Fibroblast of the conjunctiva (primary cell): ENCODE measurements at regions not wholly inside any gene's neighbourhood (a gene's known extent, or its start where the extent isn't known, plus 50 kb on each side); places are given as distances from the start of the nearest gene placed in this dataset.
"Not testable (repeated sequence)": the region's sequence is repeated elsewhere in the genome, so short reads cannot be mapped to it uniquely, and the experiment has no call there.

Experiments used
- DNase-seq: peaks from one replicate; pipeline ENCODE4 v3.0.0-alpha.2; 2010; ENCODE audit warnings: low read depth

DNA sequence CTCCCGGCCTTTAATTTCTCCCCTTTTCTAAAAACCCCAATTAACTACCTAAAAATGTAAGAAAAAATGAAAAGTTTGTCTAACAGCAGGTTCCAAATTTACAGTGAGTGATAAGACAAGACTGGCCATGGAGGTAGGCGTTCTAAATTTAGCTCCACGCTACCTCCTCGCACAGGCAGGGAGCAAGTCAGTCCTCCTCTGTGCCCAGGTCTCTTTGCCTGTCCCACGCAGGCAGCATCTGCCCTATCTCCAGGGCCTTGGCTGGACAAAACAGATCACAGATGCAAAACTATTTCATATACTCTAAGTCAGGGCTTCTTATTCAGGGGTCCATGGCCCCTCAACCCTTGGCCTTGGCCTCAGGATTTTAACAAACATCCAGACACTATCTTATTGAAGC lies 98.0 kb upstream of the JARID2 start:
- no peak for DNase-seq

DNA sequence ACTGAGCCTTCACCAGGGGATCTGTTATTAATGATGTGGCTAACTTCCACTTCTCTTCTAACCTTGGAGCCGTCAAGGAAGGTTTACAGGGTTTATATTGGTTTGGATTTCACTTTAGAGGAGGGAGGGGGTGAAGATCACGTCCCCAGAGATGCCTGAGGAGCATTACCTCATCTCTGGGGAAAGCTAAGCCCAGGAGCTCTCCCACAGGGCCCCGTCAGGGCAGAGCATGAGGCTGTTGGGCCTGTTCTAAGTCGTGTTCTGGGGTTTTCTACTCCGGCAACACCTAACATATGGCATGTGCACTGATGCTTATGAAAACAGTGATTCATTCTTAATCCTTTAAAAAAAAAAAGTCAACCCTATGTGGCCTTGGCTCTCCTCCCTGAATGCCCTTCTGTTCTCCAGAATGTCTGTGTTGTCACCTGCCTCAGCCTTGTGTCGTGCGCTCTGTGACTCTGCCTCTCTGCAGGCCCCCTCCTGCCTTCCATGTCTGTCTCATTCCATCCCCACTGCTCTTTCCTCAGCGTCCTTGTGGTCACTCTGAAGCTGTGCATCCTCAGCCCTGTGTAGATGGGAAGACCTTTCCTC lies 97.4 kb upstream of the JARID2 start:
- peak; percentile 22 for DNase-seq

DNA sequence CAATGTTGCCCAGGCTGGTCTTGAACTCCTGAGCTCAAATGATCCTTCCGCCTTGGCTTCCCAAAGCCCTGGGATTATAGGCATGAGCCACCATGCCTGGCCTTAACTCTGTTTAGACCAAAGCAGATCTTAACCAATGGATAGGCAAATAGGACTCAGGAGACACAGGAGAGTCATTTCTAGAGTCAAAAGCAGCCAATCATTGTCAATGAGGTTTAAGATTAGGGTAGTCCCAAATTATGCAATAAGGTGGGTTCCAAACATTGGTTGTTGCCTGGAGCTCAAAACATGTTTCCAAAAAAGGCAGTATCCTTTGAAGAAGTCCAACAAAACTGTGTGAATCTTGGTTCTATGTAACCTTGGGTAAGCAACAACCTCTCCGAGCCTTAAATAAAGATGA lies 95.7 kb upstream of the JARID2 start:
- no peak for DNase-seq

DNA sequence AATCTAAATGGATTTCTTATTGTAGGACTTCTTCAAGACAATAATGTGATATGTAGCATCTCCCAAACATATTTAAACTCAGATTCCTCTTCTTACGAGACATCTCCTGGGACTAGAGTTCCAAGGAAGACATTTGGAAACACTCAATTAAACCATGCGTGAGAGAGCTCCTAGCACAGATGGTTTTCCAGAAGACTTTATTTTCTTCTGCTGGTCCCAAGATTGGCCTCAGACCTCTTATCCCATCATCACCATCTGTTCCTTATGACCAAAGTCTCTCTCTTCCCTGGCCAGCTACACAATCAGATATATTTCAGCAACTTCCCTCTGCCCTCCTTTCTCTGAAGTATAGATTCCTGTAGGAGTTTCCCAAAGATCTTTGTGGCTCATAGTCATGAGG lies 93.2 kb upstream of the JARID2 start:
- no peak for DNase-seq

DNA sequence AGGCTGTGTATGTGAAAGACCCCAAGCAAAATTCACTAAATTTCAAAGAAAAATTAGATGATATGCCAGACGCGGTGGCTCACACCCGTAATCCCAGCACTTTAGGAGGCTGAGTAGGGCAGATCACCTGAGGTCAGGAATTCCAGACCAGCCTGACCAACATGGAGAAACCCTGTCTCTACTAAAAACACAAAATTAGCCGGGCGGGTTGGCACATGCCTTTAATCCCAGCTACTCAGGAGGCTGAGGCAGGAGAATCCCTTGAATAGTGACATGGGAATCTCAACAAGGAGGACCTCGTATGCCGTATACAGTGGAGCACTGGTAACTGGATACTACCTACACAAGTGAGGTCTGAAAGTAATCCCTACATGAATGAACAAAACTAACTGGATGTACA lies 92.7 kb upstream of the JARID2 start:
- no peak for DNase-seq

DNA sequence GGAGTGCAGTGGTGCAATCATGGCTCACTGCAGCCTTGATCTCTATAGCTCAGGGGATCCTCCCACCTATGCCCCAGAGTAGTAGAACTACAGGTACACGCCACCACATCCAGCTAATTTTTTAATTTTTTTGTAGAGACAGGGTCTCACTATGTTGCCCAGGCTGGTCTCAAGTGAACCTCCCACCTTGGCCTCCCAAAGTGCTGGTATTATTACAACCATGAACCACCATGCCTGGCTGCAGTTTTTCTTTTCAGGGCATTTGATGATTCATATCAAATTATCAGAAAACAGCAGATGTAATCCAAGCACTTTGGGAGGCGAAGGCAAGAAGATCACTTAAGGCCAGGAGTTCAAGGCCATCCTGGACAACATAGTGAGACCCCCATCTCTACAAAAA lies 88.4 kb upstream of the JARID2 start:
- DNase-seq: no peak

DNA sequence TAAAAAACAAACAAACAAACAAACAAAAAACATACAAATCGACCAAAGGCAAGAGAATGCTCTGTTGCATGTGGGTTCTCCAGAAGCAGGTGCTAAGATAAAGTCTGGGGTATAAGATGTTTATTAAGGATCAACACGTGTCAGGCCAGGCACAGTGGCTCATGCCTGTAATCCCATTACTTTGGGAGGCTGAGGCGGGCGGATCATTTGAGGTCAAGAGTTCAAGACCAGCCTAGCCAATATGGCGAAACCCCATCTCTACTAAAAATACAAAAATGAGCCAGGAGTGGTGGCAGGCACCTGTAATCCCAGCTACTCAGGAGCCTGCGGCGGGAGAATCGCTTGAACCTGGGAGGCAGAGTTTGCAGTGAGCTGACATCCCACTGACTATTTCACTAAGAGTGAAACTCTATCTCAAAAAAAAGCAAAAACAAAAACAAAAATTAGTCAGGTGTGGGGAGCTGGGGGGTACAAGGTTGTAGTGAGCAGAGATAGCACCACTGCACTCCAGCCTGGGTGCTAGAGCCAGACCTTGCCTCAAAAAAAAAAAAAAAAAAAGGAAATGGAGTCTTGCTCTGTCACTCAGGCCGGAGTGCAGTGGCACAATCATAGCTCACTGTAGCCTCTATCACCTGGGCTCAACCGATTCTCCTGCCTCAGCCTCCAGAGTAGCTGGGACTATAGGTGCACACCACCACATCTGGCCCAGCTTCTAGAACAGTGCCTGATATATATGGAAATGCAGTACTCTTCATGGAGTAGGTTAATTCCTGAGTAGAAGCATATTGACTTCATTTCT lies 86.8 kb upstream of the JARID2 start:
- DNase-seq: no peak

DNA sequence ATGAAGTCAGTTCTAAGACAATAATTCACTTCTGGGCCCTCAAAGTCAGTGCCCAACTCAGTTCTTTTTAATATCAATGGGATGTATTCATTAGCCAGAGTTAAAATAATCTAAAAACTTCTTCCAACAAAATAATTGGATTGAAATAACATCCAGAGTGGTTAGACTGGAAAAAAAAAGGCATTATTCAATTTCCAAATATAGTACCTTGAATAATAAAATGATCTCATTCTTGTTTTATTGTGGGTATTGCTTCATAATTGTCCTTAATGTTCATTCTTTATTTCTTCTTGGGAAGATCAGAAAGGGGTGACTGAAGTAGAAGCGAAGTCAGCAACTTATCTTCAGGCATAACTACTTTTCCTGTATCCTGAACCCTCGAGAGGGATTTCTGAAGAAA lies 85.1 kb upstream of the JARID2 start:
- no peak for DNase-seq

DNA sequence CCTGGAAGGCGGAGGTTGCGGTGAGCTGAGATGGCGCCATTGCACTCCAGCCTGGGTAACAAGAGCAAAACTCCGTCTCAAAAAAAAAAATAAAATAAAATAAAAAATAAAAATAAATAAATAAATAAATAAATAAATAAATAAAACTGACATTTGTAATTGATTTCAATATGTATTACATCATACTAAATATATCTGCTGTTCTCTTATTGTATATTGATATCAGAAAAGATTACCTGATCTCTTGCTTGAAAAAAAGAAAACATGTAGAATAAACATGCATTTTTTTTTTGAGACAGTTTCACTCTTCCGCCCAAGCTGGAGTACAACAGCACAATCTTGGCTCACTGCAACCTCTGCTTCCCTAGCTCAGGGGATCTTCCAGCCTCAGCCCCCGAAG lies 81.0 kb upstream of the JARID2 start:
- not testable (repeated sequence) for DNase-seq

DNA sequence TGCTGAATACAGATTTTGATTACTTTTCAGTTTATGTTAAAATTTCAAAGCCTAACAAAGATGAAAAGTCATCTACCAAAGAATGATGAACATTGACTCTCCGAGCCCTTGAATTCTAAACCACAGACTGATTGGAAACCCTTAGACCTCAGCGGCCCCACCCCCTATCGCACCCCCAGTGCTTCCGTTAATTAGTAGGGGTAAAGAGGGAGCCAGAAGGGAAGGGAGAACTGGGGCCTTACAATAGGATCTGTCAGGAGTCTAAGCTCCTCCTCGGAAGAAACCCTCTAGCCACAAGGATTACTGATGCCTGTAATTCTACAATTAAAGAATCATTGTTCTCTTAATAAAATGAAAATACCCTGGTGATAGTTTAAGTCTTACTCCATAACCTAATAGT lies 79.7 kb upstream of the JARID2 start:
- no peak for DNase-seq

DNA sequence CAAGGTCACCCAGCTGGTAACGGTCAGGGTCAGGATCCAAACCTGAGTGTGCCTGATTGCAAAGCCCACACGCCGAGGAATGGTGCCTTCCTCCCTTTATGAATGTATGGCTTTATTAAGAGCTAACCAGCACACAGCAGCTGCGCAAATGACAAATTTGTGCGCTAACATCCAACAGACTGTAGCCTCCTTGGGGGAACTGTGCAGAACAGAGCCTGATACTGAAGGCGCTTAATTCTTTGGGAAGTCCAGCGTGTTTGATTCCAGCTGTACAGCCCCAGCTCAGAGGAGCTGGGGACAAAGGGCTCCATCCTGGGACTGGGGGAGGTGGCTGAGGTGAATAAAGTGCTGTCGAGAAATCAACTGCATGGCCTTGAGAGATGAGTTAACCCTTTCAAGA lies 75.7 kb upstream of the JARID2 start:
- DNase-seq: no peak

DNA sequence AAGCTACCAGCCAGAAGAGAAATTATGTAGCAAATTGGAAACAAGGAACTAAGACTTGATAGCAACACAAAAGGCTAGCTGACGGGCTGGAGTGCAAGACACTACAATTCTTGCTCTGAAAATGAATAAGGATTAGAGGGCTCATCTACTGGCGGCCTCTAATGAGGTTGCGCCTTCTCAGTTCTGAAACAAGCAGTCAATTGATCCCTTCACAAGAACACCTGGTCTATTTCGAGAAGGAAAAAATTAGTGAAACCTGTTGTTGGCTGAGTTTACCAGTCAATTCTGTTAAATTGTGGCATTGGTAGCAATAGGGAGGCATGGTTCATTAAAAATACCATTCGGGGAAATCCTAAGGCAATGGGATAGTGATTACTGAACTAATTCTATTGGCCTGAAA lies 74.8 kb upstream of the JARID2 start:
- no peak for DNase-seq

DNA sequence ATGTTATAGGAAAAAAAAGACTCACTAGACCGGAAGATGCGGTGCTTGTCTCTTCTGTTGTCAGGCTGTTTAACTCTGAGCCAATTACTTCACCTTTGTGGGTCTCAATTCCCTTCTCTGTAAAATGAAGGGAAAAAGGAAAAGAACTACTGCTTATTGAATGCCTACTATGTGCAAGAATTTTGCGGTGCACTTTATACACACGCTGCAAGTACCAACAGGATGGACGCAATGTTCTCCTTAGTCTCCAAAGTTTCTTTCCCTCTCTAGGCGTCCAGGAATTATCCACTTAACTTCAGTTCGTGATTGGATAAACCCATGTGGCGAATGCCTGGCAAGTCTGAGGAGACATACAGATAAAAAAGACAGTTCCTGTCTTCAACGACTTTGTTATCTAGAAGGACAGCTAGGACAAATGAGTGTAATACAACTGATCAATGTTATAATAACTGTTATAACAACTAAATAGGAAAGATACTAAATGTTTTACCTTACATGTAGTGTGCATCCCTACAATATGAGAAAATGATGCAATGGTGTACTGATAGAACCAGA lies 69.0 kb upstream of the JARID2 start:
- no peak for DNase-seq

DNA sequence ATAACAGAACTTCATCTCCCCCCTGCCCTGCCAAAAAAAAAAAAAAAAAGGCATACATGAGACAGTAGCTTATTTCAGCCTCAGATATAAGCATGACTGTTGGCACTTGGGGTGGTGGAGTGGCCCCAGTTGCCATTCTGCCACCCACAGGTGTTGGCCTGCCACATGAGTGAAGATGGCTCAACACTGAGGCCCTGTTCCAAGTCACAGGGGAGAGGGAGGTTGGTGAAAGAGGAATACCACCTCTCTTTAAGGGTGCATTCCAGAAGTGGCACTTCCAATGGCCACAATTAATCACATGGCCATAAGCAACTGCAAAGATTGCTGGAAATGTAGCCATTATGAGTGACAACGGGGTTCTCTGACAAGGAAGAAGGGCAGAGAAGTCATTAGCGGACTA lies 61.9 kb upstream of the JARID2 start:
- no peak for DNase-seq

DNA sequence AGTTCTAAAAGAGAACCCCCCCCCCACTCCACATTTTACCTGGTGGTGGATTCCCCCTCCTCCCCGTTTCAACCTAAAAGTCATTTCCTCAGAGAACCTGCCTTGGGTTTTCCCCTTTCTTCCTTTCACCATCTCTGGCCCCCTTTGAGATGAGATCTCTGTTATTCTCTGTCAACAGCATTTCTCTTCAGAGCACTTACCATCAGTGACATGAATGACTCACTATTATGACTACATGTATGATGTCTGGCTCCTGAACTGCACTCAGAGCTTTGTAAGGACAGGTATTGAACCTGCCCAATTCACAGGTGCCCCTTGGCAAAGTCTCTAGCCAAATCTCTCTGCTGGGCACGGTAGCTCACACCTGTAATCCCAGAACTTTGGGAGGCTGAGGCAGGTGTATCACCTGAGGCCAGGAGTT lies 61.4 kb upstream of the JARID2 start:
- DNase-seq: no peak

DNA sequence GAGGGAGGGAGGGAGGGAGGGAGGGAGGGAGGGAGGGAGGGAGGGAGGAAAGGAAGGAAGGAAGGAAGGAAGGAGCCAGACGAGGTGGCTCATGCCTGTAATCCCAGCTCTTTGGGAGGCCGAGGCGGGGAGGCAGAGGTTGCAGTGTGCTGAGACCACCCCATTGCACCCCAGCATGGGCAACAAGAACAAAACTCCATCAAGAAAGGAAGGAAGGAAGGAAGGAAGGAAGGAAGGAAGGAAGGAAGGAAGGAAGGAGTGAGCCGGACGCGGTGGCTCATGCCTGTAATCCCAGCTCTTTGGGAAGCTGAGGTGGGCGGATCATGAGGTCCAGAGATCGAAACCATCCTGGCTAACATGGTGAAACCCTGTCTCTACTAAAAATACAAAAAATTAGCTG lies 60.8 kb upstream of the JARID2 start:
- DNase-seq: not testable (repeated sequence)

DNA sequence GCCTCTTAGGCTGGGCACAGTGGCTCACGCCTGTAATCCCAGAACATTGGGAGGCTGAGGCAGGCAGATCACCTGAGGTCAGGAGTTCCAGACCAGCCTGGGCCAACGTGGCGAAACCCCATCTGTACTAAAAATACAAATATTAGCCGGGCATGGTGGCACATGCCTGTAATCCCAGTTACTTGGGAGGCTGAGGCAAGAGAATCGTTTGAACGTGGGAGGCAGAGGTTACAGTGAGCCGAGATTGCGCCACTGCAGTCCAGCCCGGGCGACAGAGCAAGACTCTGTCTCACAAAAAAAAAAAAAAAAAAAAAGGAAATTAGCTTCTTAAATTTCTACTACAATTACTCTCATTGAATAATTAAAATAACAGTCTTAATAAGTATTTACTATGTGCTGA lies 52.4 kb upstream of the JARID2 start:
- not testable (repeated sequence) for DNase-seq

DNA sequence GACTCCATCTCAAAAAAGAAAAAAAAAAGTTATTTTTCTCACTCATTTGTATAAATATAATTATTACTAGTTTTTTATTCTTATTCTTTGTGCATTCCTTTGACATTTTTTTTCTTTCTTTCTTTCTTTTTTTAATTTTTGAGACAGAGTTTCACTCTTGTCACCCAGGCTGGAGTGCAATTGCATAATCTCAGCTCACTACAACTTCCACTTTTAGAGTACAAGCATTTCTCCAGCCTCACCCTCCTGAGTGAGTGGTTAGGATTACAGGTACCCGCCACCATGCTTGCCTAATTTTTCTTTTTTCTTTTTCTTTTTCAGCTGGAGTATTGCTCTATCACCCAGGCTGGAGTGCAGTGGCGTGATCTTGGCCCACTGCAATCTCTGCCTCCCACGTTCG lies 51.4 kb upstream of the JARID2 start:
- no peak for DNase-seq
